ENCODE measurements at regions not wholly inside any gene's neighbourhood (a gene's known extent, or its start where the extent isn't known, plus 50 kb on each side); places are given as distances from the start of the nearest gene placed in this dataset.

- TF ChIP-seq CTCF (IDR thresholded peaks at IDR 0.05) (no peak), EP300 (IDR thresholded peaks at IDR 0.05) (no peak), POLR2AphosphoS5 (IDR thresholded peaks at IDR 0.05) (no peak), POLR2A (IDR thresholded peaks at IDR 0.05) (no peak)
- H3K27me3 ChIP-seq = peaks cover 0 to 7% (median 0%) of the 10 kb centered on the region in 3 donors
- no peaks in the 10 kb centered on the region for H3K9me3 ChIP-seq
Measured at GRCh38 chr14:94867209-94867608, 97.3 kb upstream of the GSC start.

GRCh38 chr14:94864387-94865195 is 94.7 kb upstream of the GSC start:
- Histone ChIP-seq H3K27me3 (peaks cover 0 to 7% (median 0%) of the 10 kb centered on the region in 3 donors), H3K4me1 (peaks cover 0 to 4% (median 0%) of the 10 kb centered on the region in 4 donors), H3K27ac (no peak overlapping the region), H3K36me3 (no peaks in the 10 kb centered on the region), H3K9me3 (no peaks in the 10 kb centered on the region), H3K4me3 (no peak overlapping the region)
- DNase-seq = no peak
- intact Hi-C loops (cut with DNase I) = no loop called here
- WGBS, 2 donors = 17 to 28% methylated on average over 45 of the region's 45 CpGs
- TF ChIP-seq EP300 (IDR thresholded peaks at IDR 0.05) (no peak), POLR2AphosphoS5 (IDR thresholded peaks at IDR 0.05) (no peak), POLR2A (IDR thresholded peaks at IDR 0.05) (no peak), CTCF (IDR thresholded peaks at IDR 0.05) (no peak)

More at GRCh38 chr14:94867209-94867608, 97.3 kb upstream of the GSC start:
- H3K4me1 ChIP-seq = peaks cover 0 to 4% (median 0%) of the 10 kb centered on the region in 4 donors
- no peaks in the 10 kb centered on the region for H3K36me3 ChIP-seq
- DNase-seq = no peak
- 84 to 94% methylated on average over 6 of the region's 6 CpGs for WGBS, 2 donors
- no peak overlapping the region for H3K27ac ChIP-seq
- no peak overlapping the region for H3K4me3 ChIP-seq
- intact Hi-C loops (cut with DNase I) = no loop called here

- intact Hi-C loops (cut with DNase I) = no loop called here
- no peak overlapping the region for H3K4me3 ChIP-seq
- DNase-seq = no peak
- H3K9me3 ChIP-seq = no peaks in the 10 kb centered on the region
- peaks cover 0 to 4% (median 0%) of the 10 kb centered on the region in 4 donors for H3K4me1 ChIP-seq
- no peak overlapping the region for H3K27ac ChIP-seq
- WGBS, 2 donors = 84 to 93% methylated on average over 5 of the region's 5 CpGs
- peaks cover 0 to 7% (median 0%) of the 10 kb centered on the region in 3 donors for H3K27me3 ChIP-seq
- TF ChIP-seq POLR2A (IDR thresholded peaks at IDR 0.05) (no peak), CTCF (IDR thresholded peaks at IDR 0.05) (no peak), POLR2AphosphoS5 (IDR thresholded peaks at IDR 0.05) (no peak), EP300 (IDR thresholded peaks at IDR 0.05) (no peak)
- no peaks in the 10 kb centered on the region for H3K36me3 ChIP-seq
Measured at GRCh38 chr14:94863366-94863765, 93.5 kb upstream of the GSC start.

- no peaks in the 10 kb centered on the region for H3K4me1 ChIP-seq
- H3K27me3 ChIP-seq = no peaks in the 10 kb centered on the region
- DNase-seq = no peak
- TF ChIP-seq CTCF (IDR thresholded peaks at IDR 0.05) = no peak
- TF ChIP-seq POLR2A (IDR thresholded peaks at IDR 0.05) = no peak
- TF ChIP-seq EP300 (IDR thresholded peaks at IDR 0.05) = no peak
- no peak for TF ChIP-seq POLR2AphosphoS5 (IDR thresholded peaks at IDR 0.05)
- H3K36me3 ChIP-seq = no peaks in the 10 kb centered on the region
- no peak overlapping the region for H3K27ac ChIP-seq
- H3K9me3 ChIP-seq = peaks cover 0 to 2% (median 0%) of the 10 kb centered on the region in 4 donors
- H3K4me3 ChIP-seq = no peak overlapping the region
- intact Hi-C loops (cut with DNase I) = no loop called here
- 76 to 80% methylated on average over 5 of the region's 5 CpGs for WGBS, 2 donors
Measured at GRCh38 chr14:94857950-94858349, 88.0 kb upstream of the GSC start.
